ENCODE measurements at regions not wholly inside any gene's neighbourhood (a gene's known extent, or its start where the extent isn't known, plus 50 kb on each side); places are given as distances from the start of the nearest gene placed in this dataset.

- no peak for TF ChIP-seq CTCF (IDR thresholded peaks at IDR 0.05)
- TF ChIP-seq EP300 (IDR thresholded peaks at IDR 0.05), result no peak
- TF ChIP-seq POLR2A (IDR thresholded peaks at IDR 0.05), result no peak
- no peak for TF ChIP-seq POLR2AphosphoS5 (IDR thresholded peaks at IDR 0.05)
Observed at GRCh38 chr2:88303865-88304264, 133.7 kb downstream of the THNSL2 start.

Data from upper lobe of left lung (tissue), 4 donors.